ENCODE measurements at regions not wholly inside any gene's neighbourhood (a gene's known extent, or its start where the extent isn't known, plus 50 kb on each side); places are given as distances from the start of the nearest gene placed in this dataset.

DNA sequence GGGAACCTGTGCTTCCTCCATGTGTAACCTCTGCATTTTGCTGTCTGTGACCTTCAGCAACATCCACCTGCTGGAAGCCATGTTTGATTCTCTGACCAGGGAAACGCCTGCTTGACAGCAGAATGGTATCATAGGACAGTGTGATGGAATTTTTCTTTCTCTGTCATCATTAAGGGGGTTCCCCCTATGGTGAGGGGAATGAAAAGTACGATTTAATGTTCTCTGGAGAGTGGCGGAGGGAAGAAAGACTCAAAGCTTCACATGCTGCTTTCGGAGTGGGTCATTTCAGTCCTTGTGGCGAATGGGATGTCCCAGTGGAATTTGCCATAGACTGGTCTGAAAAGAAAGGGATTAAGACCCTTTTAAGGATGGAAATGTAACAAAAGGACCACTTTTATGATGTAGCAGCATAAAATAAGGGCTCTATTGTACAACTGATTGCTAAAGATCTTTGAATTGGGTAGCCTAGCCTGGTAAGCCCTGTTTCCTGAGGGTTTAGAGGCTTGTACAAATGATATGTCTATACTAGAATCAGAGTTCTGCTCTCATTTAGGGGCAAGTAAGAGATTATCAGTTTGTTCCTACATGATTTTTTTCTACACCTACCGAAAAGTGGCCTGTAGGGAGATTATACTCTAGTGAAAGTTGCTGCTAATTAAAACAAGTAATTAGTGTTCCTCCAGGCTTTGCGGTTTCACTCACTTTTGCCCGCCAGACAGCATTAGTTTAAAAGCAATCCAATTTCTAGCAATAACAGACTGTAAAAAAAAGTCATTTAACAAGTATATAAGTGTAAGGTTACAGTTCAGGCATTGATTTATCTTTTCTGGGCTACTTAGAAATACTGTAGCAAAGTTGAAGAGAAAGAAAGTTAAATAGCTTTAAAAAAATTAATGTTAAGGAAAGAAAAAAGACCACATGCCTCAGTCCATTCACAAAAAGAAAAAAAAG lies 904.5 kb downstream of the NR2F1-AS1 start:
- TF ChIP-seq POLR2A (IDR thresholded peaks at IDR 0.05; ENCODE audit: low read depth, low read length) (no peak), CTCF (IDR thresholded peaks at IDR 0.05; ENCODE audit: extremely low read depth in 1 of 2, insufficient read depth in 1 of 2, low read depth in 1 of 2, low read length in 2 of 2) (no peak), MAX (IDR thresholded peaks at IDR 0.05; ENCODE audit: insufficient read depth, insufficient read length) (no peak), EZH2 (IDR thresholded peaks at IDR 0.05; ENCODE audit: borderline replicate concordance, low read depth, low read length, severe bottlenecking) (no peak)

All from endothelial cell of umbilical vein (primary cell).